CD8-positive, alpha-beta memory T cell (primary cell): ENCODE measurements at regions not wholly inside any gene's neighbourhood (a gene's known extent, or its start where the extent isn't known, plus 50 kb on each side); places are given as distances from the start of the nearest gene placed in this dataset.

ENCODE experiments used
- CTCF ChIA-PET: fragments of 350-600 bp; sonication (Branson Sonifier 250); formaldehyde crosslinking; loops from one replicate; lab custom pipeline; 2021; ENCODE audit warnings: antibody characterized with exemption; lab: Charles Lee
- POLR2A ChIA-PET: fragments of 350-600 bp; sonication (Branson Sonifier 250); formaldehyde crosslinking; loops from one replicate; lab custom pipeline; 2021; ENCODE audit warnings: antibody characterized with exemption; lab: Charles Lee
- DNase-seq, 5 donors: peaks; one replicate each; pipeline versions ENCODE4 v3.0.0 to v3.0.0-alpha.2; 2020 to 2022; ENCODE audit warnings: mixed read lengths in 1 of 5
- H3K27ac ChIP-seq: one replicate; pipeline ENCODE4 v1.7.0; 2013; ENCODE audit warnings: low read depth, mild to moderate bottlenecking, low read length, moderate library complexity
- H3K27me3 ChIP-seq: 2 replicates; pipeline ENCODE4 v1.7.0; 2013; ENCODE audit warnings: low read length, mild to moderate bottlenecking; ENCODE audit not compliant: insufficient read depth, poor library complexity, severe bottlenecking
- H3K36me3 ChIP-seq: 2 replicates; pipeline ENCODE4 v1.7.0; 2013; ENCODE audit warnings: mild to moderate bottlenecking, low read length, moderate library complexity; ENCODE audit not compliant: insufficient read depth
- H3K4me1 ChIP-seq: 2 replicates; pipeline ENCODE4 v1.7.0; 2013; ENCODE audit warnings: mild to moderate bottlenecking, low read length, moderate library complexity; ENCODE audit not compliant: insufficient read depth
- H3K4me3 ChIP-seq: 2 replicates; pipeline ENCODE4 v1.7.0; 2013; ENCODE audit warnings: mild to moderate bottlenecking, low read length
- H3K9me3 ChIP-seq: 2 replicates; pipeline ENCODE4 v1.7.0; 2013; ENCODE audit warnings: mild to moderate bottlenecking, low read length
- H3K27ac Mint-ChIP-seq, 8 donors: one replicate each; pipeline ENCODE4 v1.8.0; 2020 to 2021; ENCODE audit warnings: mixed read lengths in 8 of 8, mild to moderate bottlenecking in 6 of 8, inconsistent platforms in 3 of 8, moderate library complexity in 3 of 8
- H3K27me3 Mint-ChIP-seq, 2 donors: one replicate each; pipeline ENCODE4 v1.8.0; 2020 to 2021; ENCODE audit warnings: mixed read lengths in 2 of 2, mild to moderate bottlenecking in 1 of 2, moderate library complexity in 1 of 2
- H3K36me3 Mint-ChIP-seq, 3 donors: one replicate each; pipeline ENCODE4 v1.8.0; 2020 to 2021; ENCODE audit warnings: mixed read lengths in 3 of 3, inconsistent platforms in 1 of 3, mild to moderate bottlenecking in 1 of 3
- H3K4me1 Mint-ChIP-seq, 3 donors: one replicate each; pipeline ENCODE4 v1.8.0; 2020 to 2021; ENCODE audit warnings: mixed read lengths in 3 of 3, inconsistent platforms in 1 of 3, mild to moderate bottlenecking in 1 of 3
- H3K4me3 Mint-ChIP-seq, 7 donors: one replicate each; pipeline ENCODE4 v1.8.0; 2020 to 2021; ENCODE audit warnings: mixed read lengths in 7 of 7, mild to moderate bottlenecking in 6 of 7, moderate library complexity in 4 of 7, inconsistent platforms in 2 of 7
- H3K9me3 Mint-ChIP-seq, 5 donors: one replicate each; pipeline ENCODE4 v1.8.0; 2020 to 2022; ENCODE audit warnings: mixed read lengths in 5 of 5, mild to moderate bottlenecking in 3 of 5, moderate library complexity in 2 of 5, inconsistent platforms in 1 of 5

GRCh38 chr14:86989285-86989684 is 1003.7 kb downstream of the GALC start:
- Histone ChIP-seq H3K36me3 (no peaks in the 10 kb centered on the region), H3K4me3 (no peak overlapping the region), H3K4me1 (no peaks in the 10 kb centered on the region), H3K27me3 (no peaks in the 10 kb centered on the region), H3K9me3 (no peaks in the 10 kb centered on the region), H3K27ac (no peak overlapping the region)
- H3K4me3 Mint-ChIP-seq: no peak overlapping the region
- H3K27me3 Mint-ChIP-seq: no peaks in the 10 kb centered on the region
- ChIA-PET CTCF (no interaction called here), POLR2A (no interaction called here)
- peaks cover 0 to 13% (median 6%) of the 10 kb centered on the region in 5 donors for H3K9me3 Mint-ChIP-seq
- H3K27ac Mint-ChIP-seq: no peak overlapping the region
- no peak for DNase-seq
- H3K4me1 Mint-ChIP-seq: no peaks in the 10 kb centered on the region
- H3K36me3 Mint-ChIP-seq: no peaks in the 10 kb centered on the region

DNA sequence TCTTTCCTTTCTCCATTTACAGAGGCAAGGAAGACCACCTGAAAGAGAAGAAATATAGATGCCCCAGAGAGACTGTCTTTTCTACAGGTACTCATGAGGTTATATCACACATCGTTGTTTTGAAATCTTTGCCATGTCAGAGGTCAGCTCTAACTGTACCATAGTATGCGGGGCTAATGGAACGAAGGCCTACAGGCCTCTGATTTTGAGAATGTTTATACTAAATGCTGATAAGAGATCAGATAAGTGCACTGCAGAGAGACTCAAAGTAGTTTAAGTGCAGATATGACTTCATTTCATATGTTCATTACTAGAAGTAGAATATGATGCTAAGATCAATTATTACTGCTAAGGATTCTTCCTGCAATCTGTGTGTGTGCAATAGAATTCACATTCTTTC is 1005.0 kb downstream of the GALC start:
- no peaks in the 10 kb centered on the region for H3K9me3 ChIP-seq
- no peaks in the 10 kb centered on the region for H3K4me1 ChIP-seq
- no peaks in the 10 kb centered on the region for H3K36me3 ChIP-seq
- Mint-ChIP-seq H3K4me1 (no peaks in the 10 kb centered on the region), H3K9me3 (peaks cover 0 to 11% (median 6%) of the 10 kb centered on the region in 5 donors), H3K36me3 (no peaks in the 10 kb centered on the region), H3K27ac (no peak overlapping the region), H3K4me3 (no peak overlapping the region), H3K27me3 (no peaks in the 10 kb centered on the region)
- DNase-seq: no peak
- H3K4me3 ChIP-seq: no peak overlapping the region
- H3K27me3 ChIP-seq: no peaks in the 10 kb centered on the region
- CTCF ChIA-PET: no interaction called here
- H3K27ac ChIP-seq: no peak overlapping the region
- POLR2A ChIA-PET: no interaction called here

- Mint-ChIP-seq H3K4me1 (no peaks in the 10 kb centered on the region), H3K4me3 (no peak overlapping the region)
Measured at GRCh38 chr14:86973177-86973576, 1019.8 kb downstream of the GALC start.

GRCh38 chr14:86971292-86971691 is 1021.7 kb downstream of the GALC start:
- no peaks in the 10 kb centered on the region for H3K9me3 ChIP-seq
- no peaks in the 10 kb centered on the region for H3K4me1 ChIP-seq
- no peak overlapping the region for H3K4me3 ChIP-seq
- CTCF ChIA-PET: no interaction called here
- peaks cover 13 to 38% (median 21%) of the 10 kb centered on the region in 5 donors for H3K9me3 Mint-ChIP-seq
- no peaks in the 10 kb centered on the region for H3K36me3 Mint-ChIP-seq
- no peak overlapping the region for H3K4me3 Mint-ChIP-seq
- POLR2A ChIA-PET: no interaction called here
- H3K36me3 ChIP-seq: no peaks in the 10 kb centered on the region
- no peak for DNase-seq
- no peaks in the 10 kb centered on the region for H3K27me3 Mint-ChIP-seq
- no peak overlapping the region for H3K27ac Mint-ChIP-seq
- H3K27ac ChIP-seq: no peak overlapping the region
- no peaks in the 10 kb centered on the region for H3K4me1 Mint-ChIP-seq
- no peaks in the 10 kb centered on the region for H3K27me3 ChIP-seq

More at GRCh38 chr14:86973177-86973576, 1019.8 kb downstream of the GALC start:
- Mint-ChIP-seq H3K27me3 (no peaks in the 10 kb centered on the region), H3K9me3 (peaks cover 12 to 44% (median 18%) of the 10 kb centered on the region in 5 donors), H3K27ac (no peak overlapping the region), H3K36me3 (no peaks in the 10 kb centered on the region)
- POLR2A ChIA-PET: no interaction called here
- Histone ChIP-seq H3K4me1 (no peaks in the 10 kb centered on the region), H3K9me3 (no peaks in the 10 kb centered on the region), H3K27ac (no peak overlapping the region), H3K27me3 (no peaks in the 10 kb centered on the region), H3K36me3 (no peaks in the 10 kb centered on the region), H3K4me3 (no peak overlapping the region)
- CTCF ChIA-PET: no interaction called here
- DNase-seq: no peak

DNA sequence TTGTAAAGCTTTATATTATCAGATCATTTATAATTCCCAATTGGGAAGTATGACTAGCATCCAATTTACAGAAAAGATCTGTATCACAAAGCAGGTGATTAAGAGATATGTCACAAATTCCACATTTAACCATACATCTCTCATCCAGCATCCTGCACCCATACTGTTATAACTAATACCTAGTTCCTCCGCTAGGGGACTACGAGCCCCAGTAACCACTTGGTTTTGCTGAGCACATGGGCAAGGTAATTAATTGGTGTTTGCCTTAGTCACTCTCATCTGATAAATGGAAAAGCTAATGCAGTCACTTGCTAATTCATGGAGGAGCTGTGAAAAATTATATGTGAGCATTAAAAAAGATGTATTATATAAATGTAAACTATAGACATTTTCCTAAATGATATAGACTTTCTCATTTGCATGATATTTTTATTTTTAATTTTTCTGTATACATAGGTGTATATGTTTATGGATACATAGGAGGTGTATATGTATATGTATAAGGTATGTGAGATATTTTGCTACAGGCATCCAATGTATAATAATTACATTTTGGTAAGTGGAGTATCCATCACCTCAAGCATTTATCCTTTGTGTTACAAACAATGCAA is 1031.8 kb downstream of the GALC start:
- H3K27ac Mint-ChIP-seq: no peak overlapping the region
- no peaks in the 10 kb centered on the region for H3K4me1 Mint-ChIP-seq
- peaks cover 0 to 18% (median 10%) of the 10 kb centered on the region in 5 donors for H3K9me3 Mint-ChIP-seq
- no peak for DNase-seq
- Histone ChIP-seq H3K27me3 (no peaks in the 10 kb centered on the region), H3K4me1 (no peaks in the 10 kb centered on the region), H3K4me3 (no peak overlapping the region), H3K36me3 (no peaks in the 10 kb centered on the region), H3K9me3 (no peaks in the 10 kb centered on the region), H3K27ac (no peak overlapping the region)
- H3K4me3 Mint-ChIP-seq: no peak overlapping the region
- ChIA-PET POLR2A (no interaction called here), CTCF (no interaction called here)
- no peaks in the 10 kb centered on the region for H3K27me3 Mint-ChIP-seq
- H3K36me3 Mint-ChIP-seq: peaks cover 0 to 2% (median 0%) of the 10 kb centered on the region in 3 donors

DNA sequence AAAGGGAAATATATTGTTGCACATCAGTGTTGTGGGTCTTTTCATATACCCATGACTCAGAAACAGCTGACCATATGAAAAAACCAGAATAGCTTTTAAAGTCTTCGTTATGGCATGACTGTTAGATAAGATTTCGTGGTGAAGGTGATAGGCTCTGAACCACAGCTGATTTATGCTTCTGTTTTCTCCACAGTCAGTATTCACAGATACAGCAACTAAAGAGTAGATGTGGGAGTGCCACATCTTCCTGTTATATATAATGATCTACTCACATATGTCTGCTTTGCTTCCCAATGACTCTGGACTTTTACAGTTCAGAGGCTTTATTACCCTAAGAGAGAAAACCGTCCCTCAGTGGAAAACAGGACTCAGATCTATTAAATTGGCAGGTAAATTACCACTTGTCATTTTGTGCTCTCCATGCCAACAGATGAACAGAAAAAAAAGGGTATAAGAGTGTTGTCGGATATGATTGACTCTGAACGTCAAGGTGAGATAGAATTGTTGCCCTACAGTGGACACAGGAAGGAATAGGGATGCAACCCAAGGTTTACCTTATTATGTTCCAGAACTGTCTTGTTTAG is 1037.1 kb downstream of the GALC start:
- Mint-ChIP-seq H3K4me3 (no peak overlapping the region), H3K36me3 (no peaks in the 10 kb centered on the region), H3K4me1 (no peaks in the 10 kb centered on the region), H3K27ac (no peak overlapping the region), H3K9me3 (peaks cover 0 to 33% (median 2%) of the 10 kb centered on the region in 5 donors), H3K27me3 (no peaks in the 10 kb centered on the region)
- no peaks in the 10 kb centered on the region for H3K36me3 ChIP-seq
- H3K9me3 ChIP-seq: no peaks in the 10 kb centered on the region
- no peak overlapping the region for H3K4me3 ChIP-seq
- H3K4me1 ChIP-seq: no peaks in the 10 kb centered on the region
- H3K27me3 ChIP-seq: no peaks in the 10 kb centered on the region
- CTCF ChIA-PET: no interaction called here
- no peak overlapping the region for H3K27ac ChIP-seq
- POLR2A ChIA-PET: no interaction called here
- no peak for DNase-seq

- no peak overlapping the region for H3K27ac Mint-ChIP-seq
- ChIA-PET CTCF (interaction anchor here (1.2 kb wide), 1 partner anchor 21 kb away, joined by 3 read pairs; no protein-coding TSS in a partner anchor), POLR2A (no interaction called here)
- Histone ChIP-seq H3K4me1 (no peaks in the 10 kb centered on the region), H3K9me3 (no peaks in the 10 kb centered on the region), H3K36me3 (no peaks in the 10 kb centered on the region), H3K27ac (no peak overlapping the region), H3K27me3 (no peaks in the 10 kb centered on the region), H3K4me3 (no peak overlapping the region)
- H3K27me3 Mint-ChIP-seq: no peaks in the 10 kb centered on the region
- no peak overlapping the region for H3K4me3 Mint-ChIP-seq
- H3K4me1 Mint-ChIP-seq: no peaks in the 10 kb centered on the region
- no peaks in the 10 kb centered on the region for H3K36me3 Mint-ChIP-seq
- H3K9me3 Mint-ChIP-seq: peaks cover 0 to 23% (median 2%) of the 10 kb centered on the region in 5 donors
- no peak for DNase-seq
Measured at GRCh38 chr14:86954623-86955022, 1038.4 kb downstream of the GALC start.

DNA sequence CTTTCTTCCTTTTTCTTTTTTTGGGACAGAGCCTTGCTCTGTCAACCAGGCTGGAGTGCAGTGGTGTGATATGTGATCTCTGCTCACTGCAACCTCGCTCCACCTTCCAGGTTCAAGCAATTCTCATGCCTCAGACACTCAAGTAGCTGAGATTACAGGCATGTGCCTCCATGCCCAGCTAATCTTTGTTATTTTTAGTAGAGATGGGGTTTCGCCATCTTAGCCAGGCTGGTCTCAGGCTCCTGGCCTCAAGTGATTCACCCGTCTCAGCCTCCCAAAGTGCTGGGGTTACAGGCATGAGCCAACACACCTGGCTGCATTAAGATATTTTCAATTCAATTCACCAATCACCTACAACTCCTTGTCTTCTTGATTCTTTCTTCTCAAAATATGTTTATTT is 1046.5 kb downstream of the GALC start:
- Mint-ChIP-seq H3K27me3 (peaks cover 0 to 2% of the 10 kb centered on the region in 2 donors), H3K9me3 (peaks cover 0 to 10% (median 3%) of the 10 kb centered on the region in 5 donors), H3K4me3 (no peak overlapping the region), H3K4me1 (no peaks in the 10 kb centered on the region), H3K27ac (no peak overlapping the region), H3K36me3 (no peaks in the 10 kb centered on the region)
- Histone ChIP-seq H3K4me3 (no peak overlapping the region), H3K9me3 (no peaks in the 10 kb centered on the region), H3K27me3 (no peaks in the 10 kb centered on the region), H3K4me1 (no peaks in the 10 kb centered on the region), H3K27ac (no peak overlapping the region), H3K36me3 (no peaks in the 10 kb centered on the region)
- DNase-seq: no peak
- POLR2A ChIA-PET: no interaction called here
- CTCF ChIA-PET: no interaction called here
